ENCODE measurements at regions not wholly inside any gene's neighbourhood (a gene's known extent, or its start where the extent isn't known, plus 50 kb on each side); places are given as distances from the start of the nearest gene placed in this dataset.

DNA sequence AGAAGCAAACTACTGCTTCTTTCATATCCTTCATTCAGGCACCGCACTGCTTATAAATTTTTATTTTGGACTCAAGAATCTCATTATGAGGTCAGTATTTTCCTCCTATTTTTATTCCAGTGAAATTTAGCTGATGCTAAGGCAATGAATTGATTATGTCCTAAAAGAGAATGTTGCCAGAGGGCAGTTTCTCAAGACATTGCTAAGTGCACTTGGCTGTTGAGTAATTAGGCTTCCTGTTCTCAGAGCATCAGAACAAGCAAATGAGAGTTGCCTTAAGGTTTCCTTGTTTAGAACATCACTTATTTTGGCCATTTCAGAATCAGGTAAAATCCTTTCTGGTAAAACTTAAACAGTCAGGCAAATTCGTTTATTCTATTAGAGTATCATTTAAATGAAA lies 548.6 kb upstream of the ZEB2 start:
- no peak for DNase-seq (ENCODE audit: insufficient read length, low spot score)
- FAIRE-seq = no peak

DNA sequence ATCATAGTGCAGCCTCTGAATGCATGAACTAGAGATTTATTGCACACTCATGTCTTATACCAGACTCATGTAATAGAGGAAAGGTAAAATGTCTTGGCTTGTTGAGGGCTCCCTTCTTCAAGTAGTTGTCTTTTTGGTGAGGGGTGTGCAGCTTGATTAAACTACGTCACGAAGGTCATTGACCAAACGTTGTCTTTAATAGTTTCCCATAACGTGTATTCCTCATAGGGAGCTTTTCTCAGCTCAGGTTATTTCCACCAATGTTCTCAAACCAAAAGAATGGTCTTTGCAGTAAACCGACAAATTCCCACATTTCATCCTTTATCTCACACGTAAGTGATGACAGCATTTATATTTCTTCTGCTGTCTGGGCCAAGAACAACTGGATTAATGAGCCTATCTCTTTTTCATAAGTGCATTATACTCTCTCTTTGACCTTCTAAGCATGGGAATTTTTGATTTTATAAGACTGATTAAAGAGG lies 547.7 kb upstream of the ZEB2 start:
- FAIRE-seq (no peak), DNase-seq (ENCODE audit: insufficient read length, low spot score) (no peak)

DNA sequence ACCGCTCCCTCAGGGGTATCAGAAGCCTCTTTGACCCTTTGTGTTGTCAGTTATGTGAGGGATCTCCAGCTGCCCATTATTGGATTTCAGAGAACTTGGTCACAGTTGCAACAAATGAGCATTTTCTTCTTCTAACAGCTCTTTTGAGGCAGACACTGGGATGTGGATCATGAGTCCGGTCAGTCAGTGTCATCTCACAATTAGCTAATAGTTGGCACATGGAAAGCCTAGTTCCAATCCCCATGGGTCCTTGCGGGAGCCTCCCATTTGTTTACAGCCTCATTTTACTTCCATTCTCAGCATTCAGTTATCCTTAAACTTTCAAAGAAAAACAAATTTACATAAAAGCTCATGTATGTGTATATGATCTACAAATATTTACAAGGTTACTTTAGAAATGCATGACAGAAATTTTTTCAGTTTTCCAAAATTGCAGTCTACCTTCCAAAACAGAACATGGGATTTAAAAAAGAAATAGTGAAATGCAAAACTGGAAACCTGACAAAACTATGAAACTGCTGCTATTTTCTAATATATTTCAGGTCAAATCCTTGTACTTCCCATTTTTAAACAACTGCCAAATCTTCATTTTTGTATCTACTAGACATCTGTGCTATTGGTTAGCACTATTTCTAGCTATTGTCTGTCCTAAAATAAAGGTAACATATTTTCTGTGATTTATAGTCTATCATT lies 547.1 kb upstream of the ZEB2 start:
- FAIRE-seq = no peak
- no peak for DNase-seq (ENCODE audit: insufficient read length, low spot score)

DNA sequence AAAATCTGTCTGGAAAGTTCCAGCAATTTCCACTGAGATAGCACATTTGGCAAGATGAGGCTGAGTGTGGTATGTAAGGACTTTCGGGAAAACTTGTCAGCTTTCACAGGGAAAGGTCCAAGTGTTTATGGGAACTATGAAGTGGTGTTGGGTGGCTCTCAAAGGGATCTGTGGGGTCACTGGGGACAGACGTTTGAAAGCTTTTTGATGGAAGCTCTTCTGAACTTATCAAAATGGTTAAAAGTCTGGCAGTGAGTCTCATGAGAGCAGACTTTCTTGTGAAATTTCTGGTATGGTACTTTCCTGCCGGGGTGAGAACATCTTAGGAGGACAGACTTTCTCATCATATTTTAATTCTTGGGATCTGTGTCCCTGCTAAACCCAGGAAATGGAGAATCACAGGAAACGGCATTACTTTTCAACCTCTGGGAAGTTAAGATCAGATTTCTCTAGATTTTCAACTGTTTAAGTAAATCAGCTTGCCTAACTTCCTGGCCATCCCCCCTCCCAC lies 546.3 kb upstream of the ZEB2 start:
- no peak for DNase-seq (ENCODE audit: insufficient read length, low spot score)
- FAIRE-seq = no peak

DNA sequence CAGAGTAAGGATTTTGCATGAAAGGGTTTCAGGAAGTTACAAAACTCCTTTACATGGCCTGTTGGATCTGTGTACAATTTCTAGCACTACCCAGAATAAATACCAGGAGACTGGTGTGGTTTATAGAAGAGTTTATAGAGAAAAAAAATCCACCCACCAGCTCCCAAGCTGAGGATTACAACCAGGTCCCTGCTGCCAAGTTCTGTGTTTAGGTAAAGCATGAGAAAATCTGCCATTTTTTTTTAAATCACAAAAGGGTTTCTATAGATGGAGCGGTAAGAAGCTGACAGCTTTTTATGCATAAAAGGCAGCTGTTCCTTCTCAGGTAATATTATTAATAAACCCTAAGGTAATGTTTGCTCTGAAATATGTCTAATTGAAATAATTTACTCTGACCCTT lies 545.4 kb upstream of the ZEB2 start:
- no peak for DNase-seq (ENCODE audit: insufficient read length, low spot score)
- FAIRE-seq = no peak

DNA sequence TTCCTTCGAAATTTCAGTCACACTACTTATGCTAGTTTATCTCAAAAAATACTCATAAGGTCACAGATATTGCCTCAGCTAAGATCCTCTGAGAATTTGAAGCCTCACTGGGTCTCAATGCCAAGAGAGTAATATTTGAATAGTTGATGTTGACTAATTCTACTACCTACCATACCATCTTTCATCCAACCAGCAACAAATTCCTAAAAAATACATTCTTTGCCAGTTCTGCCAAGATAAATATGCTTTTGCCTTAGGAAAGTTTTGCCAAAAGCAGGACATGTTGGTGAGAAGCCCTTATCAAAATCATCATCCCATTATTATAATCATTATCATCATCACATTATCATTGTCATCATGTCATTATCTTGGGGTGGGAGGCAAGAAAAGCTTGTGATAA lies 544.6 kb upstream of the ZEB2 start:
- FAIRE-seq = no peak
- no peak for DNase-seq (ENCODE audit: insufficient read length, low spot score)

DNA sequence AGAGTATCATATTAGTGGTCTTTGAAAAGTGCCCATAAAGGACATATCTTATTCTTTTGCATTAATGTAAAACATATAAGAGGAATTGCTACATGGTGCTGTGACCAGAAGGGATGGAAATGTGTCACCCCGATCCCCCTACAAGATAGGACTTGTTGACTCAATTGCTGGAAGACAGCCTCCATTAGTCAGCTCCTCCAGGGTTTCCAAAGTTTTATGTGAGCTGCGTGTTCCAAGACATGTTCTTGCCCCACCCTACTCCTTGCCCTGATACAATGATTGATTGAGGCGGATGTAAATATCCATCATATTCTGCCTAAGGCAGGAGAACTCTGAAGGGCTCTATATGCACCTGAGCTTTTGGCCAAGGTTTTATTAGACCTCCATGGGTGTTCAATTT lies 541.0 kb upstream of the ZEB2 start:
- no peak for DNase-seq (ENCODE audit: insufficient read length, low spot score)
- no peak for FAIRE-seq

DNA sequence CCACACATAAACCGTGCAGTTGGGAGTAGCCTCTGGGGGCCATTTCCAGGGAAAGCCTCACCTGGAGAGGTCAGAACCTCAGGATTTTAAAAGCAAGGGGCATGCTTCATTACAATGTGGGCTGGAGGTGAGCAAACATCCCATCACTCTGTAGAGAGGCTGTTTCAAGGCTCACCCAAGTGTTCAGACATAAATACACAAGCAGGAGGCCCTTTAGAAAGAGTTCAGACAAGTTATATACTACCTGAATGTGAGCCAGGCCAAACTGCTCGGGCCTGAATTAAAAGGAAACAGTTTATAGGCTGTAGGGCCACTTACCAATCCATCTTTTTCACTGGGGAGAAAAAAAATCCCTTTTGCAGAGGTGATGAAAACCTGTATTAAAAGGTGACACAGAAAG lies 540.0 kb upstream of the ZEB2 start:
- DNase-seq (ENCODE audit: insufficient read length, low spot score) (no peak), FAIRE-seq (no peak)

DNA sequence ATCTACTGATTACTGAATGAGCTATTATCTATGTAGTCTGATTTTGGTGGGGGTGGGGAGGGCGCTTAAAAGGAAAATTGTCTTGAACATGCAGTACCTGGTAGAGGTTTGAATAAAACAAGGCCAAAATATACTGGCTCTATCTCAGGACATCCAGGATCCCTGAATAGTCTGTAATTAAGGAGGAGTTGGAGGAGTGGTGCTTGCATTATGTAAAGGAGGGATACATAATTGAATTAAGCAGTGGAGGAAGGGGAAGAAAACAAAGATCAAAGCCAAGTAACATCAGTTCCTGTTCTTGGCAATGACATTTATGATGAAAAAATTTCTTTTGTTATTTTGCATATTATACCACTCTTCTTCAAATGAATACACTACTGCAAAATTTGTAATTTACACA lies 539.4 kb upstream of the ZEB2 start:
- DNase-seq (ENCODE audit: insufficient read length, low spot score) = no peak
- no peak for FAIRE-seq

DNA sequence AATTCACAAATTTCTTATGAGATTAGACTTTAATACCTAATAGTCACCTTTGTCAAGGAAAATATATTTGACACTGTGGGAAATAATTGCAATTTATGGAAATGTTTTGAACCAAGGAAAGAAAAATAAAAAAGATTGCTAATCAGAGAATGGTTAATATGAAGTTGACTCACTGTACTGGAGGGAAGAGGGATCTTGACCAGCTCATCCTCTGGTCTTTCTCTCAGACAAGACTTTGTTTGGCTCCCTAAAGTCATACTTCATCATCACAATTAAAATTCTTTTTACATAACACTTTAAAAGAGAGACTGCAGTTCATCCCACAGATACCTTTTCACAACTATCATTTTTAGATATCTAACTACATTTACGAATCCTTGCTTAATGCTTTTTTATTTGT lies 538.5 kb upstream of the ZEB2 start:
- no peak for FAIRE-seq
- DNase-seq (ENCODE audit: insufficient read length, low spot score) = no peak

DNA sequence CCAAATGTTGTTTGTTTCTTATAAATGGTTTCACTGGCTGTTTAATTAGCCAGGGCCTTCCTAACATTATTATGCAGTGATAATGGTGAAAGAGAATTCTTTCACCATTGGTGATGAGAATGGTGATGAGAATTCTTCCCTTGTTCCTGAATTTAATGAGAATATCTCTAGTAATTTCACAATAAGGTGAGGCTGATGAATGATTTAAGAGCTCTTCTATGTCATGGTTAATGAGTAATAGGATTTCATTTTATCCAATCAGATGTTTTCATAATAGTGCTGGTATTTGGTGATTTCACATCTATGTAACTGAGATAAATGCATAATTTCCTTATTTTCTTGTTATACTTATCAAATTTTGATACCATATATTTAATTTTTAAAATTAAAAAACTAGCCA lies 535.7 kb upstream of the ZEB2 start:
- no peak for FAIRE-seq

DNA sequence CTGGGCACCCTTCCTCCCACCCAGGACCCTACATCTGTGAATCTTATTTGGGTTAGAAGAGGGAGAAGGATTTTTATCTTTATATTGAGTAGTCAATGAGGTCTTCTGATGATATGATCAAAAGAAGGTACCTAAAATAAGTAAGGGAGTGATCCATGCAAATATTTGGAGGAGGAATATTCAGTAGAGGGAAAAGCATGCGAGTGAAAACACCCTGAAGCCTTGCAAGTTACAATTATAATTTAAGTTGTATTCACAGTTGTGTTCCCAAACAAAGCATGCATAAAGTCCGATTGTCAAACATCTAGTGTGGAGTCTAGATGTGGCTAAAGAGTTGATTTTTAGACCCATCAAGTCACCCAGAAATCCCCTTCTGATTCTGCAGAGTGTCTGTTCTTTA lies 530.2 kb upstream of the ZEB2 start:
- FAIRE-seq (no peak), DNase-seq (ENCODE audit: insufficient read length, low spot score) (no peak)

More for the DNA sequence above, 535.7 kb upstream of the ZEB2 start:
- DNase-seq (ENCODE audit: insufficient read length, low spot score) = no peak

DNA sequence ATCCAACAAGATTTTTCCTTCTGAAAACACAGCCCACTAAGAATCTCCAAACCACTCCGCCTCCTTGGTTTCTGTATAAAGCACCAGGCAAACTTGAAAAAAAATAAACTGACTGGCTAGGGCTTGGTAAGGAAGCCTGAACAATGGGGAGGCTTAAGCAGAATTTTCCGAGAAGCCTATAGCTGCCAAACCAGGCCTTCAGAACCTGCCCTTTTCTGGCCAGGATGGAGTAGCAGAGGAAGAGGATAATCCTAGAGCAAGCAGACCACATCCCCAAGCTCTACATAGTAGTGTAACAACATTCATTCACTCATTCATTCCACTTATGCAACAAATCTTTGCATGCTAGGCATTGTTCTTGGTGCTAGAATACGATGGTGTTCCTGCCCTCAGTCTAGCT lies 529.6 kb upstream of the ZEB2 start:
- FAIRE-seq (no peak), DNase-seq (ENCODE audit: insufficient read length, low spot score) (no peak)

DNA sequence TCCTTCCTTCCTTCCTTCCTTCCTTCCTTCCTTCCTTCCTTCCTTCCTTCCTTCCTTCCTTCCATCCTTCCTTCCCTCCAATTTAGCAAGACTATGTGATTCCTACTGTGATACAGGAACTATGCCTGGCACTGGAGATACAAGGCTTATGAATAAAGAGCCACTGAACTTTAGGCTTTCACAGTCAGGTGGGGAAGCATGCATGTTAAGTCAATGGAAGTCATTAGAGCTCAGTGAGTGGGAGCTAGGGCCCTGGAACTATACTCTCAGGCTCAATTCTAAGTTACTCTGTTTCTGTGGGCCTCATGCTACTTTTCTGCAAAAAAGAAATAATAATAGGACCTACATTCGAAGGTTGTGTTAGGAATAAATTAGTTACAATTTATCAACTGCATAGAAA lies 527.6 kb upstream of the ZEB2 start:
- DNase-seq (ENCODE audit: insufficient read length, low spot score) (no peak), FAIRE-seq (no peak)

DNA sequence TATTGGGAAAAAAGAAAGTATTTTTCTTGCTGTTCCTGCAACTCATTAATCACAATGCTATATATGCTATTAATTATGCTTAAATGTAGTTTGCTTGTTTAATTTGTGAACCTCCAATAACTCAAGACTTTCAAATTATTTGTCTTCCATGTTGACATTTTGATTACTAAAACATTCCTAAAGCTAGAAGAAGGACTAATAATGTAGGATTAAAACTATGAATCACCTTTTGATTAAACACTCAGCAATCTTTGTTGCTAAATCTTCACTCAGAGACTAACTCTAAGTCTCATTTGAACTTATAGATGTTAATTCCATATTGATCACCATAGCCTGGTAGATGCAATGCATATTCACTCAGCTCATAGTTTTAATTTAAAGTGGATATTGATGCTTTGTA lies 524.6 kb upstream of the ZEB2 start:
- FAIRE-seq (no peak), DNase-seq (ENCODE audit: insufficient read length, low spot score) (no peak)

DNA sequence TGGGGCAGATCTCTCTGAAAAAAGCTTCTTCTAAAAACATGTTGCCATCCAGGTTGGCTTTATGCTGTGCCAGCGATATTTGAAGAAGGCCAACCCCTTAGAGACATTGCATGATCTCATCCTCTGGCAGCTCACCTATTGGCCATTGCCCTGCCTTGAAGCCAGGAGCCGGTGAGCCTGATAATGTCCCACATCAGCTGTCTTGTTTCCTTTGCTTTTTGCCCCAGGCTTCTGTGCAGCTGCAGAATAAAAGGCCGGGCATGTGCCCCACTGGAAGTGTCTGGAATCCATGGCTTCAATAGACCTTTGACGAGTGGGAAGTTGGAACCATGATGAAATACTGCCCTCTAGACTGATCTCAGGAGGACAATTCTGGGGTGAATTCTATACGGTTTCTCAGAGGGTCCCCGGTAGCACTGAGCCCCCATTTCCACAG lies 523.5 kb upstream of the ZEB2 start:
- no peak for FAIRE-seq
- no peak for DNase-seq (ENCODE audit: insufficient read length, low spot score)

DNA sequence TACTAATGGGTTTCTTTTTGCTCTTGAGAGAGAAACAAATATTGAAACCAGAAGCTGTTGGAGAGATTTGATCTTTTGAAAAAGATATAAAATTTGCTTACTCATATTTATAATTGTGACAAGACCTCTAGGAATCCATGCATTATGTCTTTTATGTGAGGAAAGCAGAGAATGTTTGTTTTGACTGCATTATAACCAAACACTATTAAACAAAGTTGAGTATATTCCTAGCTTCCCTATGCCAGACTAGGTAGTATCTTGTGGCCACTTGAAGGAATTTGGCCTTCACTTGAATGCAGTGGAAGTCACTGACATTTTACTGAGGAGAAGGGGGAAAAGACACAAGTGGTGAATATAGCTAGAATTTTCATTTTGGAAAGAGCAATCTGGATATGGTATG lies 521.8 kb upstream of the ZEB2 start:
- DNase-seq (ENCODE audit: insufficient read length, low spot score) (no peak), FAIRE-seq (no peak)

DNA sequence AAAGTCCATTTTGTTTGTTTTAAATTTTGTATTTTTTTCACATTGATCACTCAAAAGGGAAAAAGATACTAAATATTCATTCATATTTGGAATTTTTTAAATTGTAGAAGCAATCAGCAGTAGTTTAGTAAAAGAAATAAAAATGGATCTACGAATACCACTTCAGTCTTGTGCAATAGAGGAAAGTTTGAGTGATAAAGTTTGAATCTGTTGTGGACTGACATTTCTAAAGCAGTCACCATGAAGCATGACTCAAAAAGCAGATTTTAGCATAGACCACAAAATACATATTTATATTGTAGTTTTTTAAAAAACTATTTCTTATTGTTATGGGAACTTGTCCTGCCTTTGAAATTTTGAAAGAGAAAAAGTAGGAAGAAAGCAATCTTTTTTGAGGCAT lies 520.5 kb upstream of the ZEB2 start:
- no peak for FAIRE-seq
- no peak for DNase-seq (ENCODE audit: insufficient read length, low spot score)

DNA sequence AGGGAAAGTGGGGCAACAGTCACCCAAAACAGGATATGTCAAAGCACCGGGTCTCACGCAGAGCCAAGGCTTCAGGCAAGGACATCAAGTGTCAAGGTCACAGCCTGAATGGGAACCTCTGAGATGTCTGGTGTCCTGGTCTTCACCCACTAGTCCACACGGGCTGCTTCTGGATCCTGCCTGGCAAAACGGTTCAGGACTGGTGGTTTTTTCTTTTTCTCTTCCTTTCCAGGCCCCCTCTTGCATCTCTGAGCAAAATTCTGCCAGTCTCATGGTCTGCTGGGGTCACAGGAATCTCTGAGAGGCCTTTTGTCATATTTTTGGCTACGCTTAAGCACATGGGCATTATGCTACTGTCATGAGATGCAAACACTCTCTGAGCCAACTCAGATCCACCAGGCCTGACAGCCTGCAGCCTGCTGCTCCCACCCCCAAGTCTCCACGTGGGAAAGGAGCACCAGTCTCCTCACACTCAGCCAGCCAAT lies 518.2 kb upstream of the ZEB2 start:
- FAIRE-seq = no peak
- no peak for DNase-seq (ENCODE audit: insufficient read length, low spot score)

DNA sequence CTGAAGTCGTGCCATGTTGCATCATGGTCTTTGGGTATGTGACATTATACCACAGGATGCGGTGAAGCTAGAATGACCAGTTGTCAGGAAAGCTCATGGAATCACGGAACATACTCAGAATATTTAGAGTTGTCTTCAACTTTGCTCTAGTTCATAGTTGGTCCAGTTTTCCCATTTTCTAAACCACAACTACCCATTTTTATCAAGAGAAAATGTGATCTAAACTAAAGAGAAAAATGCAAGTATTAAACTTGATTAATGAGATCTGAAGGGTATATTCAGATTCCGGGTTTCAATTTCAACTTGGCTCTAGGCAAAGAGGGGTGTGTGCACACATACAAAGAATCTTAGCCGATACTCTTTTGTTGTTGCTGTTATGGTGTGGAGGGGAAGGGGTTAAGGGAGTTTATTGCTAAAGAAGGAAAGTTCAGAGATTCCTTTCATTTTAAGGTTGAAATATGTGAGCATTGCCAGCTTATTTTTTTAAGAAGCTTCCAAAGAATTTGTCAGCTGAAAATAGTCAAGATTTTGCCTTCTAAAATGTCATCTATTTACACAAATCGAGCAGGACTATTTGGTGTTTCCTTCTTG lies 516.6 kb upstream of the ZEB2 start:
- DNase-seq (ENCODE audit: insufficient read length, low spot score) = no peak
- FAIRE-seq = no peak

DNA sequence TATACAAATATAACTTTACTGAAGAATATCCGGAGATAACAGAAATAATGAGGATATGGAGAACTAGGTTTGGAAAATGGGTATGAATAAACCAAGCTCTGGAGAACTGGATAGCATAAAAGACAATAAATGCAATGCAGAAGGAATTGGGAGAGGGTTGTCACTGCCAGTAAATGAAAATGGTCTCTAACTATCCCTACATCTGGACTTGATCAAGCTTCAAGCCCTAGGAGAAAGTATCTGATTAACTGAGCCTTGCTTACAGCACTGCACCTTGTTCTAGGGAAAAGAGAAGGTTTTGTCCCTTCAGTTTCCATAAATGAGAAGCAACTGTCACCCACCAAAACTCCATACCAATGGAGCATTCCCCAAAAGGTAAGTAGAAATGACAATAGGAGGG lies 514.6 kb upstream of the ZEB2 start:
- DNase-seq (ENCODE audit: insufficient read length, low spot score) (no peak), FAIRE-seq (no peak)

DNA sequence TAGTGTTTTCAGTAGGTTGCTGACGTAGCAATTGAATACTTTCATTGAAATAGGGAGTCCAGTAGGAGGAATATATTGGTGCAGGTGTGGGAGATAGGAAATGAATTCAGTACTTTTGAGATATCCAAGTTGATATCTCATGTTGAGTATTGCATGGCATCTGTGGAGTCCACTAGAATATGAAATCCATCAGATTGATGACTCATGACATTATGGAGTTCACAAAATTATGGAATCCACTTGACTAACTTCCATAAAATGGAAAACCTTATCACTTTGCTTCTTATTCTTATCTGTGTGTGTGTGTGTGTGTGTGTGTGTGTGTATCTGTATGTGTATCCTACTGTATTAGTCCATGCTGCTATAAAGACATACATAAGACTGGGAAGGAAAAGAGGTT lies 513.5 kb upstream of the ZEB2 start:
- FAIRE-seq (no peak), DNase-seq (ENCODE audit: insufficient read length, low spot score) (no peak)

Data from GM19239 (cell line).